ENCODE measurements at regions not wholly inside any gene's neighbourhood (a gene's known extent, or its start where the extent isn't known, plus 50 kb on each side); places are given as distances from the start of the nearest gene placed in this dataset.
"Not testable (repeated sequence)": the region's sequence is repeated elsewhere in the genome, so short reads cannot be mapped to it uniquely, and the experiment has no call there.

DNA sequence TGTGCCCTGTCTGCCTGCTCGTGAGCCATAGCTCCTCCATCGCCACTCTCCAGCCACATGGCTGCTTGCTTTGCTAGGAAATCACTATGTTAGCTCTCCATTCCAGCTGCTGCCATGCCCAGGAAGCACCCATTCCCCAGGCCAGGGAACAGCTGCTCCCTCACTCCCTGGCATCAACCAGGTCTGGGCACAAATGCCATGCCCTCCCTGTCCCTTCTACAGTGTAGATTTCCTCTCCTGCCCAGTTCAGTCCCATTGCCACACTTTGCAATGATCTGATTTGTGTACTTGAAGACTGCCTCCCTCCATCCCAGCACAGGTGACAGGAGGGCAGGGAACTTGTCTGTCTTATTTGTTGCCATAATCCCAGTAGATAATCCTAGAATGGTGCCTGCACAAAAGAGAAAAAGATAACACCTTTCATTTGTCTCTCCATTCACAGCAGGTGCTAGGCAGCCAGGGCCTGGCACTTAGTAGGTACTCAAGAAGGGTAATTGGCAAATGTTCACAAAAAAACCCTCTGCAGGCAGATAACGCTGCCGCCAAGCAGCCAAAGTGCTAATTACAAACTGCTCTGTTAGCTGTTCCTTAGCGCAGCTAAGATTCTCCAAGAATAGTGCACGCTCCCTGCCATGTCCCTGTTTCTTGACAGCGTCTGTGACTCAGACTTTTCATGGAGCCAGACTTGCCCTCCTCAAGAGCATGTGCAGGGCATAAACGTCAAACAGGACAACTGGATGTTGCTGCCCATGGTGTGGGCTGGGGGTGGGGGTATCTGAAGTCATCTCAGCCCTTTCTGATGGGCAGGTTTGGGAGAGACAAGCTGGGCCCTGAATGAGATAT, 69.1 kb downstream of the ARL6IP4 start:
- Histone ChIP-seq H3K9ac (ENCODE audit: low read length) (no peak overlapping the region), H2AFZ (ENCODE audit: low read depth, low read length, poor library complexity, severe bottlenecking) (no peak overlapping the region), H4K20me1 (ENCODE audit: insufficient read depth) (no peaks in the 10 kb centered on the region), H3K4me1 (ENCODE audit: control insufficient read depth in 1 of 2, insufficient read depth in 2 of 2, low read length in 2 of 2) (peaks cover 0 to 1% of the 10 kb centered on the region in 2 experiments; a peak in 1 of 4 replicates), H3K27me3 (ENCODE audit: insufficient read depth, low read length) (no peaks in the 10 kb centered on the region), H3K4me2 (ENCODE audit: low read length) (no peak overlapping the region), H3K9me3 (ENCODE audit: control insufficient read depth in 1 of 2, insufficient read depth in 1 of 2, low read depth in 1 of 2, low read length in 2 of 2) (no peaks in the 10 kb centered on the region), H3K4me3 (replicated peaks in 1 of 2; ENCODE audit: low read depth in 1 of 2, low read length in 2 of 2) (no peak overlapping the region), H3K36me3 (ENCODE audit: control insufficient read depth in 1 of 2, insufficient read depth in 2 of 2, low read length in 2 of 2) (no peaks in the 10 kb centered on the region), H3K79me2 (ENCODE audit: insufficient read depth, low read length) (no peaks in the 10 kb centered on the region), H3K9me2 (ENCODE audit: insufficient read depth) (no peaks in the 10 kb centered on the region), H3K27ac (ENCODE audit: low read depth, low read length) (no peak overlapping the region)
- RAD21 ChIA-PET (ENCODE audit: low non-redundant PET in 1 of 2, low total read pairs in 2 of 2, uncharacterized antibody in 2 of 2, unreplicated experiment in 2 of 2): no interaction called here
- no peak for ATAC-seq
- CTCF ChIA-PET: no interaction called here
- TF ChIP-seq JUND (IDR thresholded peaks at IDR 0.05) (no peak), POLR2A (IDR thresholded peaks at IDR 0.05; ENCODE audit: borderline replicate concordance, extremely low read depth, insufficient read depth, insufficient read length) (no peak), EZH2 (IDR thresholded peaks at IDR 0.05) (no peak), ZFX (IDR thresholded peaks at IDR 0.05) (no peak)
- TF ChIP-seq, protein P1, sequence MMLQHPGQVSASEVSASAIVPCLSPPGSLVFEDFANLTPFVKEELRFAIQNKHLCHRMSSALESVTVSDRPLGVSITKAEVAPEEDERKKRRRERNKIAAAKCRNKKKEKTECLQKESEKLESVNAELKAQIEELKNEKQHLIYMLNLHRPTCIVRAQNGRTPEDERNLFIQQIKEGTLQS (IDR thresholded peaks at IDR 0.05): no peak
- TF ChIP-seq, protein P2, sequence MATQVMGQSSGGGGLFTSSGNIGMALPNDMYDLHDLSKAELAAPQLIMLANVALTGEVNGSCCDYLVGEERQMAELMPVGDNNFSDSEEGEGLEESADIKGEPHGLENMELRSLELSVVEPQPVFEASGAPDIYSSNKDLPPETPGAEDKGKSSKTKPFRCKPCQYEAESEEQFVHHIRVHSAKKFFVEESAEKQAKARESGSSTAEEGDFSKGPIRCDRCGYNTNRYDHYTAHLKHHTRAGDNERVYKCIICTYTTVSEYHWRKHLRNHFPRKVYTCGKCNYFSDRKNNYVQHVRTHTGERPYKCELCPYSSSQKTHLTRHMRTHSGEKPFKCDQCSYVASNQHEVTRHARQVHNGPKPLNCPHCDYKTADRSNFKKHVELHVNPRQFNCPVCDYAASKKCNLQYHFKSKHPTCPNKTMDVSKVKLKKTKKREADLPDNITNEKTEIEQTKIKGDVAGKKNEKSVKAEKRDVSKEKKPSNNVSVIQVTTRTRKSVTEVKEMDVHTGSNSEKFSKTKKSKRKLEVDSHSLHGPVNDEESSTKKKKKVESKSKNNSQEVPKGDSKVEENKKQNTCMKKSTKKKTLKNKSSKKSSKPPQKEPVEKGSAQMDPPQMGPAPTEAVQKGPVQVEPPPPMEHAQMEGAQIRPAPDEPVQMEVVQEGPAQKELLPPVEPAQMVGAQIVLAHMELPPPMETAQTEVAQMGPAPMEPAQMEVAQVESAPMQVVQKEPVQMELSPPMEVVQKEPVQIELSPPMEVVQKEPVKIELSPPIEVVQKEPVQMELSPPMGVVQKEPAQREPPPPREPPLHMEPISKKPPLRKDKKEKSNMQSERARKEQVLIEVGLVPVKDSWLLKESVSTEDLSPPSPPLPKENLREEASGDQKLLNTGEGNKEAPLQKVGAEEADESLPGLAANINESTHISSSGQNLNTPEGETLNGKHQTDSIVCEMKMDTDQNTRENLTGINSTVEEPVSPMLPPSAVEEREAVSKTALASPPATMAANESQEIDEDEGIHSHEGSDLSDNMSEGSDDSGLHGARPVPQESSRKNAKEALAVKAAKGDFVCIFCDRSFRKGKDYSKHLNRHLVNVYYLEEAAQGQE (IDR thresholded peaks at IDR 0.05; ENCODE audit: low read depth): no peak
- no peak for DNase-seq (ENCODE audit: low read depth, low spot score)
- intact Hi-C loops (cut with micrococcal nuclease): no loop called here
- POLR2A ChIA-PET: interaction anchor here (1.7 kb wide), 1 partner anchor 182 kb away, joined by 6 read pairs; no protein-coding TSS in a partner anchor
- no TSS peak for BruUV-seq (replicated peaks)

DNA sequence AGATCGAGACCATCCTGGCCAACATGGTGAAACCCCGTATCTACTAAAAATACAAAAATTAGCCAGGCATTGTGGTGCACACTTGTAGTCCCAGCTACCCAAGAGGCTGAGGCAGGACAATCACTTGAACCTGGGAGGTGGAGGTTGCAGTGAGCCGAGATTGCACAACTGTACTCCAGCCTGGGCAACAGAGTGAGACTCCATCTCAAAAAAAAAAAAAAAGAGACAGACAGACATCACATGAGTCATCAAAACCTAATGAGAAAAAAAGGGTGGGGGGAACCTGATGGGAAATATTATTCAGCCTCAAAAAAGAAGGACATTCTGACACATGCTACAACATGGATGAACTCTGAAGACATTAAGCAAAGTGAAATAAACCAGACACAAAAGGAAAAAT, 67.4 kb downstream of the ARL6IP4 start:
- H4K20me1 ChIP-seq (ENCODE audit: insufficient read depth); H3K4me2 ChIP-seq (ENCODE audit: low read length); H3K4me3 ChIP-seq (replicated peaks in 1 of 2; ENCODE audit: low read depth in 1 of 2, low read length in 2 of 2); intact Hi-C loops (cut with micrococcal nuclease); ATAC-seq; RAD21 ChIA-PET (ENCODE audit: low non-redundant PET in 1 of 2, low total read pairs in 2 of 2, uncharacterized antibody in 2 of 2, unreplicated experiment in 2 of 2); H3K79me2 ChIP-seq (ENCODE audit: insufficient read depth, low read length); H2AFZ ChIP-seq (ENCODE audit: low read depth, low read length, poor library complexity, severe bottlenecking); H3K9me3 ChIP-seq (ENCODE audit: control insufficient read depth in 1 of 2, insufficient read depth in 1 of 2, low read depth in 1 of 2, low read length in 2 of 2); BruUV-seq (replicated peaks); H3K36me3 ChIP-seq (ENCODE audit: control insufficient read depth in 1 of 2, insufficient read depth in 2 of 2, low read length in 2 of 2); H3K27ac ChIP-seq (ENCODE audit: low read depth, low read length); DNase-seq (ENCODE audit: low read depth, low spot score); H3K9ac ChIP-seq (ENCODE audit: low read length); CTCF ChIA-PET; H3K27me3 ChIP-seq (ENCODE audit: insufficient read depth, low read length); H3K9me2 ChIP-seq (ENCODE audit: insufficient read depth); POLR2A ChIA-PET: not testable (repeated sequence)
- peaks cover 0 to 10% of the 10 kb centered on the region in 2 experiments; a peak in 1 of 4 replicates for H3K4me1 ChIP-seq (ENCODE audit: control insufficient read depth in 1 of 2, insufficient read depth in 2 of 2, low read length in 2 of 2)

Data from HCT116 (cell line).